Chondrocyte (in vitro differentiated cells): ENCODE measurements at regions not wholly inside any gene's neighbourhood (a gene's known extent, or its start where the extent isn't known, plus 50 kb on each side); places are given as distances from the start of the nearest gene placed in this dataset.

ENCODE experiments used
- DNase-seq: peaks from one replicate; pipeline ENCODE4 v3.0.0; 2021; ENCODE audit warnings: mixed read lengths, low spot score
- H3K27ac Mint-ChIP-seq: one replicate; pipeline ENCODE4 v1.8.0; 2021; ENCODE audit warnings: mild to moderate bottlenecking, moderate library complexity, mixed read lengths; ENCODE audit not compliant: unreplicated experiment
- H3K27me3 Mint-ChIP-seq: 2 replicates; pipeline ENCODE4 v1.8.0; 2021; ENCODE audit warnings: low read depth, mixed read lengths
- H3K36me3 Mint-ChIP-seq: 2 replicates; pipeline ENCODE4 v1.8.0; 2021; ENCODE audit warnings: low read depth, mixed read lengths
- H3K4me1 Mint-ChIP-seq: 2 replicates; pipeline ENCODE4 v1.8.0; 2021; ENCODE audit warnings: low read depth, mild to moderate bottlenecking, mixed read lengths
- H3K4me3 Mint-ChIP-seq: one replicate; pipeline ENCODE4 v1.8.0; 2021; ENCODE audit warnings: mild to moderate bottlenecking, moderate library complexity, mixed read lengths; ENCODE audit not compliant: unreplicated experiment
- H3K9me3 Mint-ChIP-seq: 2 replicates; pipeline ENCODE4 v1.8.0; 2021; ENCODE audit warnings: low read depth, mixed read lengths
- TF ChIP-seq, protein P1 (sequence below): fragments of 200-600 bp; sonication (generic); IDR thresholded peaks from 2 replicates; pipeline ENCODE4 v1.5.0; 2021; ENCODE audit warnings: antibody characterized with exemption, mild to moderate bottlenecking, moderate library complexity

DNA sequence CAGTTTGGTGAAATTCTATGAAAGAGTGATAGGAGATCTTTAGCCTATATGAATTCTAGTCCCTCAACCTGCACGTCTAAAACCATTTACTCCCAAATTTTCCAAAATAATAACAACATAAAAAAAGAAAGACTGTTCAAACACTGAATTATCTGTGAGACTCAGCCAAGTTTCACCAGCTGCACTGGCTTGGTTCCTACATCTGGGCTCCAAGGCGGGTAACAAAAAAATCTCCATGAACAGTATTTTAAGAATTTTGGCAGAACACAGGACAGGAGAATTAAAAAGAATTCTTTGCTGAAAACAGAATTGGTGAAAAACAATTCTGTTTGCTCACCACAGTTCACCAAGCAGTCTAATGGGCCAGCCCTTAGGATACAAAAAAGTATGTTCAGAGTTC, 536.8 kb upstream of the ATP2B1 start:
- Mint-ChIP-seq H3K4me1 (peaks cover 22% of the 10 kb centered on the region), H3K36me3 (no peaks in the 10 kb centered on the region), H3K27me3 (no peaks in the 10 kb centered on the region), H3K4me3 (no peak overlapping the region), H3K9me3 (no peaks in the 10 kb centered on the region), H3K27ac (no peak overlapping the region)
- DNase-seq = no peak
- TF ChIP-seq, protein P1, sequence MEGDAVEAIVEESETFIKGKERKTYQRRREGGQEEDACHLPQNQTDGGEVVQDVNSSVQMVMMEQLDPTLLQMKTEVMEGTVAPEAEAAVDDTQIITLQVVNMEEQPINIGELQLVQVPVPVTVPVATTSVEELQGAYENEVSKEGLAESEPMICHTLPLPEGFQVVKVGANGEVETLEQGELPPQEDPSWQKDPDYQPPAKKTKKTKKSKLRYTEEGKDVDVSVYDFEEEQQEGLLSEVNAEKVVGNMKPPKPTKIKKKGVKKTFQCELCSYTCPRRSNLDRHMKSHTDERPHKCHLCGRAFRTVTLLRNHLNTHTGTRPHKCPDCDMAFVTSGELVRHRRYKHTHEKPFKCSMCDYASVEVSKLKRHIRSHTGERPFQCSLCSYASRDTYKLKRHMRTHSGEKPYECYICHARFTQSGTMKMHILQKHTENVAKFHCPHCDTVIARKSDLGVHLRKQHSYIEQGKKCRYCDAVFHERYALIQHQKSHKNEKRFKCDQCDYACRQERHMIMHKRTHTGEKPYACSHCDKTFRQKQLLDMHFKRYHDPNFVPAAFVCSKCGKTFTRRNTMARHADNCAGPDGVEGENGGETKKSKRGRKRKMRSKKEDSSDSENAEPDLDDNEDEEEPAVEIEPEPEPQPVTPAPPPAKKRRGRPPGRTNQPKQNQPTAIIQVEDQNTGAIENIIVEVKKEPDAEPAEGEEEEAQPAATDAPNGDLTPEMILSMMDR = no peak

DNA sequence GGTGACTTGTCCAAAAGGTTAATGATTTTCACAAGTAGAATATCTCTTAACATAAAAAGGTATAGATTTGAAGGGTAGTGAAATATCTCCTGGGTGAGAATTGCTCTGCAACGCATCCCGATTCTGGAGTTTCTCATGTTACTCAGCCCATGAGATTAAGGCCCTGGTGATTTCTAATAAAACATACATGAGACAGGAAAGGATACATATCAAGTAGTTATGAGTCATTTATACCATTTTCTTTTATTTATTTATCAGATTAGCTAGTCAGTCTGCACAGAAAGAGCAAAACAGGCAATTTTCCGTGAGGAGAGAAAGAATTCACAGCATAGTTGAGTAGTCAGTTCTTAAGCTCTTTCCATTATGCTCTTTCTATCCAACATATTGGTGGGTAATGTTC, 535.6 kb upstream of the ATP2B1 start:
- no peak for DNase-seq
- no peak overlapping the region for H3K27ac Mint-ChIP-seq
- TF ChIP-seq, protein P1 = no peak
- no peaks in the 10 kb centered on the region for H3K27me3 Mint-ChIP-seq
- peaks cover 21% of the 10 kb centered on the region for H3K4me1 Mint-ChIP-seq
- H3K9me3 Mint-ChIP-seq = no peaks in the 10 kb centered on the region
- H3K4me3 Mint-ChIP-seq = no peak overlapping the region
- H3K36me3 Mint-ChIP-seq = no peaks in the 10 kb centered on the region

DNA sequence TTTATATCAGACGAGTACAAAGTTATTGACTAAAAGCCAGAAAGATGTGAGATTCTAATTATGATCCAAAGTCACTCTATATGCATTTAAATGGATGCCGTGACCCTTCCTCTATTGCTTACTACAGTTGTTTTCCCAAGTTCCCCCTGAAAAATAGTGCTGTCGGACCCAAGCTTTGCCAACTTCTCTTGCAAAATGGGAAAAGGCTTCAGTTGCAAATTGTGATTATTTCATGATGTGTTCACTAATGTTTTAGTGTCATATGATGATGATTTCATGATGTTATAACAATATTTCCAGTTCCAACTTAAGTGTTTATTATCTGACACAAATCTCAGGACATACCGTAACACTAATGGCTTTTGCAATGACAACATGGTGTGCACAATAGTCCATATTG, 534.6 kb upstream of the ATP2B1 start:
- no peak for DNase-seq
- no peaks in the 10 kb centered on the region for H3K9me3 Mint-ChIP-seq
- H3K36me3 Mint-ChIP-seq = no peaks in the 10 kb centered on the region
- no peak overlapping the region for H3K27ac Mint-ChIP-seq
- TF ChIP-seq, protein P1 = no peak
- H3K27me3 Mint-ChIP-seq = no peaks in the 10 kb centered on the region
- H3K4me1 Mint-ChIP-seq = peaks cover 21% of the 10 kb centered on the region
- H3K4me3 Mint-ChIP-seq = no peak overlapping the region

- peaks cover 2% of the 10 kb centered on the region for H3K9me3 Mint-ChIP-seq
- no peak for DNase-seq
- H3K27me3 Mint-ChIP-seq = no peaks in the 10 kb centered on the region
- TF ChIP-seq, protein P1 = no peak
- H3K4me1 Mint-ChIP-seq = peaks cover 25% of the 10 kb centered on the region
- H3K36me3 Mint-ChIP-seq = no peaks in the 10 kb centered on the region
- H3K4me3 Mint-ChIP-seq = no peak overlapping the region
- no peak overlapping the region for H3K27ac Mint-ChIP-seq
Observed at GRCh38 chr12:90239732-90240260, 531.2 kb upstream of the ATP2B1 start.

DNA sequence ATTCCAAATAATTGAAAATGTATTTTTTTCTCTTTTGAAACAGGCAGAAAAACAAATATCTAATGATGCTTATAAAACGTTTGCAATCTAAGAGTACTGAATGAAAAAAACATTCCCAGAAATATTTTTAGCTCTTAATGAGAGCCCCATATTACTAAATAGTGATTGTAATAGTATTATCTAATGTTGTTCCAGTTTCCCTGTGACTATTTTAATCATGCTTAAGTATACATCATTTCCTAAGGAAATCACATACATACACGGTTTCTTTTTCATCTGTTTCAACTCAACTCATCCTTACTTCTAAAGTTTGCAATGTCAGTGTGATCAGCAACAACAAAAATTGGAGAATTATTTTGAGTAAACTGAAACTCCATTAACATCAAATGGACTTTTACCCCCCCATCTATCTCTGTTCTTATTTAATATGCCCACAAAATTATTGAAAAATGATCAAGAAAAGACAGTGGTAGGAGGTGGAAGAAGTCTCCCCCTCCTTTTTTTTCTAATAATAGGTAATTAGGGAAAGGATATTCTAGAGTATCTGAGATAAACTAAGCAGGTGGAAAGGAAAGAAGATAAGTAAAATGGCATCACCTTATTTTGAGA, 530.1 kb upstream of the ATP2B1 start:
- H3K27ac Mint-ChIP-seq = no peak overlapping the region
- H3K36me3 Mint-ChIP-seq = no peaks in the 10 kb centered on the region
- peaks cover 2% of the 10 kb centered on the region for H3K9me3 Mint-ChIP-seq
- DNase-seq = no peak
- H3K4me3 Mint-ChIP-seq = no peak overlapping the region
- TF ChIP-seq, protein P1 = no peak
- H3K4me1 Mint-ChIP-seq = peaks cover 20% of the 10 kb centered on the region
- no peaks in the 10 kb centered on the region for H3K27me3 Mint-ChIP-seq
